ENCODE measurements at regions not wholly inside any gene's neighbourhood (a gene's known extent, or its start where the extent isn't known, plus 50 kb on each side); places are given as distances from the start of the nearest gene placed in this dataset.

GRCh38 chr13:65063753-65064152 is 2166.4 kb downstream of the PCDH9 start:
- Histone ChIP-seq H2BK15ac (ENCODE audit: low read depth, low read length) (no peak overlapping the region), H2AFZ (ENCODE audit: low read length) (no peak overlapping the region), H4K20me1 (ENCODE audit: control insufficient read depth, insufficient read depth, insufficient read length) (no peaks in the 10 kb centered on the region), H4K5ac (ENCODE audit: insufficient read length, low read depth, low read length) (no peak overlapping the region), H3K79me2 (ENCODE audit: insufficient read depth, low read length) (no peaks in the 10 kb centered on the region), H3K4ac (ENCODE audit: low read depth, low read length) (no peak overlapping the region), H3K9me3 (ENCODE audit: control insufficient read depth, low read depth, low read length) (no peaks in the 10 kb centered on the region), H2BK120ac (ENCODE audit: low read depth, low read length, poor library complexity, severe bottlenecking) (no peak overlapping the region), H3K23ac (ENCODE audit: insufficient read length, low read depth, low read length) (no peak overlapping the region), H3K56ac (ENCODE audit: insufficient read length, low read depth, low read length) (no peak overlapping the region), H3K27ac (ENCODE audit: insufficient read length, low read depth, low read length) (no peak overlapping the region), H3K9ac (ENCODE audit: extremely low read depth, insufficient read length, low read length) (no peak overlapping the region), H3K4me2 (ENCODE audit: insufficient read depth, insufficient read length, low read length) (no peak overlapping the region), H3K27me3 (ENCODE audit: insufficient read depth, low read length) (no peaks in the 10 kb centered on the region), H3T11ph (ENCODE audit: low read length) (no peak overlapping the region), H3K4me1 (ENCODE audit: insufficient read depth, low read length) (no peaks in the 10 kb centered on the region), H2BK12ac (ENCODE audit: insufficient read length, low read depth, low read length) (no peak overlapping the region), H4K8ac (replicated peaks; ENCODE audit: insufficient read length, low read depth, low read length) (no peak overlapping the region), H2AK5ac (ENCODE audit: insufficient read length, low read length) (no peak overlapping the region), H3K14ac (ENCODE audit: insufficient read depth, low read length) (no peak overlapping the region), H3K23me2 (ENCODE audit: insufficient read length, low read depth, low read length, poor library complexity, severe bottlenecking) (no peaks in the 10 kb centered on the region), H4K91ac (ENCODE audit: insufficient read length, low read depth, low read length) (no peak overlapping the region), H2BK20ac (ENCODE audit: low read depth, low read length, poor library complexity, severe bottlenecking) (no peak overlapping the region), H2BK5ac (ENCODE audit: insufficient read length, low read length) (no peak overlapping the region), H3K18ac (ENCODE audit: insufficient read length, low read depth, low read length) (no peak overlapping the region), H3K79me1 (ENCODE audit: insufficient read depth, low read depth, low read length, poor library complexity, severe bottlenecking) (no peaks in the 10 kb centered on the region)
- no peak overlapping the region for H3K27ac Mint-ChIP-seq
- H3K27me3 Mint-ChIP-seq (ENCODE audit: low read depth), result peaks cover 2% of the 10 kb centered on the region; the same call in 1 of the 2 replicates
- no peaks in the 10 kb centered on the region for H3K36me3 Mint-ChIP-seq (ENCODE audit: insufficient read depth in 1 of 3, low read depth in 3 of 3)
- no peaks in the 10 kb centered on the region; a peak in 1 of 5 replicates for H3K9me3 Mint-ChIP-seq
- no peak for DNase-seq
- no peak for TF ChIP-seq CTCF (conservative IDR thresholded peaks at IDR 0.05)
- H3K4me3 Mint-ChIP-seq, result no peak overlapping the region
- H3K4me1 Mint-ChIP-seq, result no peaks in the 10 kb centered on the region
- no CpG with 5 or more reads among the region's 2 CpGs for WGBS (ENCODE audit: extremely low coverage, insufficient read length, low lambda C conversion rate)
